Esophagus squamous epithelium (tissue), 5 donors: ENCODE measurements at regions not wholly inside any gene's neighbourhood (a gene's known extent, or its start where the extent isn't known, plus 50 kb on each side); places are given as distances from the start of the nearest gene placed in this dataset.

Experiments
- DNase-seq: peaks from one replicate; lab custom pipeline; 2025; lab: John Stamatoyannopoulos, UW
- H3K27ac ChIP-seq, 4 donors: fragments of 200-600 bp; sonication (generic); one replicate each; pipeline ENCODE4 v1.5.1; 2016 to 2019; ENCODE audit warnings: mild to moderate bottlenecking in 1 of 4
- H3K27me3 ChIP-seq, 4 donors: fragments of 200-600 bp; sonication (generic); 1 replicate in 3 of 4; 2 replicates in 1 of 4; pipeline versions ENCODE4 v1.5.1 to v1.6.0; 2017 to 2021; ENCODE audit warnings: antibody characterized with exemption in 1 of 4
- H3K36me3 ChIP-seq, 3 donors: fragments of 200-600 bp; sonication (generic); one replicate each; pipeline ENCODE4 v1.5.1; 2016 to 2019
- H3K4me1 ChIP-seq, 3 donors: fragments of 200-600 bp; sonication (generic); one replicate each; pipeline ENCODE4 v1.5.1; 2017 to 2019
- H3K4me3 ChIP-seq, 4 donors: fragments of 200-600 bp; sonication (generic); 1 replicate in 3 of 4; 2 replicates in 1 of 4; pipeline ENCODE4 v1.5.1; 2016 to 2019; ENCODE audit warnings: mild to moderate bottlenecking in 2 of 4, moderate library complexity in 1 of 4
- H3K9me3 ChIP-seq, 3 donors: fragments of 200-600 bp; sonication (generic); one replicate each; pipeline ENCODE4 v1.5.1; 2016 to 2019
- POLR2A ChIP-seq, 4 donors: fragments of 450-650 bp; IDR thresholded peaks; one replicate each; pipeline ENCODE4 v1.6.1; 2017; ENCODE audit warnings: antibody characterized with exemption in 4 of 4, mild to moderate bottlenecking in 4 of 4, moderate library complexity in 3 of 4
- WGBS, 2 donors: methylation state at CpG; one replicate each; pipeline ENCODE4 v1.1.5; 2018; 5-methylcytosine and 5-hydroxymethylcytosine counted together
- intact Hi-C: fragments of 100-400 bp; cut with DNase I; formaldehyde crosslinking; loops from one replicate; pipeline ENCODE4 v1.15.0; 2022
- TF ChIP-seq, protein P1 (sequence below), 6 experiments: fragments of 450-650 bp in 4 of 6; fragments of 200-600 bp in 2 of 6; sonication (generic) in 2 of 6; IDR thresholded peaks; one replicate each; pipeline ENCODE4 v1.5.1; 2016 to 2019; ENCODE audit warnings: antibody characterized with exemption in 6 of 6, mild to moderate bottlenecking in 4 of 6, moderate library complexity in 4 of 6
- donor health status: DM: yes; HTN: yes; CAD: no.

DNA sequence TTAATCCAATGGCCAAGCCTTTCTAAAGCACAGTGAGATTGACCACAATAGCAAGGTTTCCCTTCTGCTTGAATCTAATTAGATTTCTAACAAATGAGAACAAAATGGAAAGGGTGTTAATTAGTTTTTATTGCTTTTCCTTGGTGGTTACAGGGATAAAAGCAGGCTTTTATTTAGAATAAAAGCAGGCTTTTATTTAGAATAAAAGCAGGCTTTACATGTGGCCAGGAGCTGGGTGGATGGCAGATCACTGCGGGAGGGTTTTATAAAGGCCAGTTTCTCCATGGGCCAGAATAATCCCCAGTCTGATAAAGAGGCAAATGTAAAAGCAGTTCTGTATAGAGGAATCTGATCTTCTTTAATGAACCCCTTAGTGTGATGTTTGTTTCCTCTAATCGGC, 470.2 kb downstream of the TMEM232 start:
- Histone ChIP-seq H3K9me3 (no peaks in the 10 kb centered on the region), H3K27ac (no peak overlapping the region), H3K36me3 (no peaks in the 10 kb centered on the region), H3K4me1 (no peaks in the 10 kb centered on the region), H3K4me3 (no peak overlapping the region), H3K27me3 (no peaks in the 10 kb centered on the region)
- intact Hi-C loops, result no loop called here
- DNase-seq, result no peak
- TF ChIP-seq, protein P1, sequence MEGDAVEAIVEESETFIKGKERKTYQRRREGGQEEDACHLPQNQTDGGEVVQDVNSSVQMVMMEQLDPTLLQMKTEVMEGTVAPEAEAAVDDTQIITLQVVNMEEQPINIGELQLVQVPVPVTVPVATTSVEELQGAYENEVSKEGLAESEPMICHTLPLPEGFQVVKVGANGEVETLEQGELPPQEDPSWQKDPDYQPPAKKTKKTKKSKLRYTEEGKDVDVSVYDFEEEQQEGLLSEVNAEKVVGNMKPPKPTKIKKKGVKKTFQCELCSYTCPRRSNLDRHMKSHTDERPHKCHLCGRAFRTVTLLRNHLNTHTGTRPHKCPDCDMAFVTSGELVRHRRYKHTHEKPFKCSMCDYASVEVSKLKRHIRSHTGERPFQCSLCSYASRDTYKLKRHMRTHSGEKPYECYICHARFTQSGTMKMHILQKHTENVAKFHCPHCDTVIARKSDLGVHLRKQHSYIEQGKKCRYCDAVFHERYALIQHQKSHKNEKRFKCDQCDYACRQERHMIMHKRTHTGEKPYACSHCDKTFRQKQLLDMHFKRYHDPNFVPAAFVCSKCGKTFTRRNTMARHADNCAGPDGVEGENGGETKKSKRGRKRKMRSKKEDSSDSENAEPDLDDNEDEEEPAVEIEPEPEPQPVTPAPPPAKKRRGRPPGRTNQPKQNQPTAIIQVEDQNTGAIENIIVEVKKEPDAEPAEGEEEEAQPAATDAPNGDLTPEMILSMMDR (IDR thresholded peaks at IDR 0.05), result no peak
- no peak for TF ChIP-seq POLR2A (IDR thresholded peaks at IDR 0.05)
- WGBS, 2 donors, result 53 to 56% methylated on average over 2 of the region's 2 CpGs

DNA sequence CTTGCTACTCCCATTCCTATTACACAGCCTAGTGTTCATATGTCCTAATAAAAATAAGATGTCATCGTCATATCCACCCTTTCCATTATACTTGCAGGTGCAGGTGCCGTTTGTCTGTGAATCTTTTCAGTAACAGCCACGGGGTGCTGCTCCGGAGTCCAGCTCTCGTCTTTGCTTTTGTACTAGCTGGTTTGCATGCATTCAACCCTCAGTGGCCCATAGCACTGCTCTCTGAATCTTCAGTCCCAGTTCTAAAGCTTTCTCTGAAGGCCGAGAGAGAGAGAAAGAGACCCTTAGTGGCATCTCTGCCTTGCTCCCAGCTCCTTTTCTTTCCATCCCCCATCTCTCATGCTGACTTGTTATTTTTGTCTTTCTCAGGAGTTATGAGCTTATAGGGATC, 468.5 kb downstream of the TMEM232 start:
- DNase-seq, result no peak
- no peaks in the 10 kb centered on the region for H3K4me1 ChIP-seq
- H3K36me3 ChIP-seq, result no peaks in the 10 kb centered on the region
- TF ChIP-seq POLR2A (IDR thresholded peaks at IDR 0.05), result no peak
- TF ChIP-seq, protein P1 (IDR thresholded peaks at IDR 0.05), result no peak
- WGBS, 2 donors, result 72 to 74% methylated on average over 6 of the region's 6 CpGs
- intact Hi-C loops, result no loop called here
- no peaks in the 10 kb centered on the region for H3K9me3 ChIP-seq
- no peak overlapping the region for H3K4me3 ChIP-seq
- H3K27ac ChIP-seq, result no peak overlapping the region
- H3K27me3 ChIP-seq, result no peaks in the 10 kb centered on the region

DNA sequence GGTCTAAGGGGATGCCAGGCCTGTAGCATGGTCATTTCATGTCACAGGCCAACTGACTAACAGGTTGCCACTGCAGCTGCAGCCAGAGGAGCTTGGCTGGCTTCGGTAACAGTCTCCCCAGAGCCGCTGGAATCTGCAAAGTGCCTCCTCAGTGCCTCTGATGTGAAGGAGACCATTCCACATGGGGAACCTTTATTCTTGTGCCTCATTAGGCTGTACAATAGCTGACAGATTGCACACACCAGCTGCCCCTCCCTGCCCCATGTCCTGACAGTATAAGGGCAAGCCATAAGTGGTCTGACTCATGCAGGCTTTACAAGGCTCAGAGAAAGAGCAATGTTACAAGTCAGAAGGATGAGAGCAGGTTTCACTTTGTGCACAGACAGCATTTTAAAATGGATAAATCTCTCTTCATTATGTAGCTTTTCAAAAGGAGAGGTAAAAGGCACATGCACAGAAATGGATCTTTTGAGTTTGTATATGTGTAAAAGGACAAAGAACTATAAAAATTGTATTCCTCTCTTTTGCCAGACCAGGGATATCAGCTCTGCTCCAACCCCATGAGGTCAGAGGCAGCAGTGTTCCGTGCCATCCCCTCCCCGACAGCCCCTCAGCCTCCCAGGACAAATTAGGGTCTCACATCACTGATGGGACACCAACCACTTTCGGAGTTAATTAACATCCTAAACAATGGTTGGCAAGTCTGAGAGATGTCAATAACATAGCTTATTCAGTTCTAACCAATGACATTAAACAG, 467.8 kb downstream of the TMEM232 start:
- no peaks in the 10 kb centered on the region for H3K27me3 ChIP-seq
- intact Hi-C loops, result no loop called here
- no peak overlapping the region for H3K4me3 ChIP-seq
- DNase-seq, result no peak
- H3K4me1 ChIP-seq, result no peaks in the 10 kb centered on the region
- WGBS, 2 donors, result 72 to 89% methylated on average over 4 to 5 of the region's 5 CpGs
- no peaks in the 10 kb centered on the region for H3K36me3 ChIP-seq
- H3K9me3 ChIP-seq, result no peaks in the 10 kb centered on the region
- H3K27ac ChIP-seq, result no peak overlapping the region
- no peak for TF ChIP-seq POLR2A (IDR thresholded peaks at IDR 0.05)
- TF ChIP-seq, protein P1 (IDR thresholded peaks at IDR 0.05), result no peak

GRCh38 chr5:110262749-110263148, 463.7 kb downstream of the TMEM232 start:
- H3K27me3 ChIP-seq, result no peaks in the 10 kb centered on the region

GRCh38 chr5:110264661-110265060, 461.8 kb downstream of the TMEM232 start:
- WGBS, 2 donors, result 54% methylated on average over 1 of the region's 1 CpG

More at GRCh38 chr5:110262749-110263148, 463.7 kb downstream of the TMEM232 start:
- Histone ChIP-seq H3K4me3 (no peak overlapping the region), H3K9me3 (no peaks in the 10 kb centered on the region), H3K36me3 (no peaks in the 10 kb centered on the region), H3K4me1 (no peaks in the 10 kb centered on the region), H3K27ac (no peak overlapping the region)
- no peak for TF ChIP-seq POLR2A (IDR thresholded peaks at IDR 0.05)
- TF ChIP-seq, protein P1 (IDR thresholded peaks at IDR 0.05), result no peak
- intact Hi-C loops, result no loop called here
- DNase-seq, result no peak

More at GRCh38 chr5:110264661-110265060, 461.8 kb downstream of the TMEM232 start:
- H3K27ac ChIP-seq, result no peak overlapping the region
- intact Hi-C loops, result no loop called here
- no peak overlapping the region for H3K4me3 ChIP-seq
- no peaks in the 10 kb centered on the region for H3K4me1 ChIP-seq
- H3K27me3 ChIP-seq, result no peaks in the 10 kb centered on the region
- no peak for DNase-seq
- H3K36me3 ChIP-seq, result no peaks in the 10 kb centered on the region
- TF ChIP-seq POLR2A (IDR thresholded peaks at IDR 0.05), result no peak
- TF ChIP-seq, protein P1 (IDR thresholded peaks at IDR 0.05), result no peak
- H3K9me3 ChIP-seq, result no peaks in the 10 kb centered on the region
